Choroid plexus epithelial cell (primary cell): ENCODE measurements at regions not wholly inside any gene's neighbourhood (a gene's known extent, or its start where the extent isn't known, plus 50 kb on each side); places are given as distances from the start of the nearest gene placed in this dataset.
A peak's percentile ranks its signal among the peaks of the same experiment; 100 is the strongest.

ENCODE experiments used
- DNase-seq: peaks from one replicate; pipeline ENCODE4 v3.0.0-alpha.2; 2010; ENCODE audit warnings: low read depth
- H3K4me3 ChIP-seq: 2 replicates; pipeline ENCODE4 v1.5.1; 2011; ENCODE audit warnings: low read depth, mild to moderate bottlenecking, control low read depth, low read length, moderate library complexity
- TF ChIP-seq, protein P1 (sequence below): conservative IDR thresholded peaks from 2 replicates; pipeline ENCODE4 v1.5.1; 2011; ENCODE audit warnings: low read depth, mild to moderate bottlenecking, control low read depth, inconsistent platforms, low read length, moderate library complexity

DNA sequence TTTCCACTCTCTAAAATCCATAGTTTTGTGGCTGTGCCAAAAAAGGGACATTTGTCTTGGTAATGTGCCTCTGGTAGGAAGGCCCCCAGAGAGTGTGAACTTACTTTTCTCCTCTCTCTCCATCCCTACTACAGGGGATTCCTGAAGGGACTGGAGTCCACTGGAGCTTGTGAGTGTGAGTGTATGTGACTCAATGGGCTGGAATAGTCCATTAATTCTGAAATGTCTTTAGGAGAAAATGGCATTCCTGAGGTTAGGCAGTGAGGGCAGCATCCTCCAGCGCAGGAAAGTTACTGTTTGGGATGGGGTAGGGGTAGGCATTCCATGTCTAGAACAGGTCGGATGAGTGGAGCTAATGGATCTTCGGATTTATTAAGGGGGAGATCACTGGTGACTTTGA, 59.8 kb upstream of the CACNA2D3 start:
- no peak for DNase-seq
- TF ChIP-seq, protein P1, sequence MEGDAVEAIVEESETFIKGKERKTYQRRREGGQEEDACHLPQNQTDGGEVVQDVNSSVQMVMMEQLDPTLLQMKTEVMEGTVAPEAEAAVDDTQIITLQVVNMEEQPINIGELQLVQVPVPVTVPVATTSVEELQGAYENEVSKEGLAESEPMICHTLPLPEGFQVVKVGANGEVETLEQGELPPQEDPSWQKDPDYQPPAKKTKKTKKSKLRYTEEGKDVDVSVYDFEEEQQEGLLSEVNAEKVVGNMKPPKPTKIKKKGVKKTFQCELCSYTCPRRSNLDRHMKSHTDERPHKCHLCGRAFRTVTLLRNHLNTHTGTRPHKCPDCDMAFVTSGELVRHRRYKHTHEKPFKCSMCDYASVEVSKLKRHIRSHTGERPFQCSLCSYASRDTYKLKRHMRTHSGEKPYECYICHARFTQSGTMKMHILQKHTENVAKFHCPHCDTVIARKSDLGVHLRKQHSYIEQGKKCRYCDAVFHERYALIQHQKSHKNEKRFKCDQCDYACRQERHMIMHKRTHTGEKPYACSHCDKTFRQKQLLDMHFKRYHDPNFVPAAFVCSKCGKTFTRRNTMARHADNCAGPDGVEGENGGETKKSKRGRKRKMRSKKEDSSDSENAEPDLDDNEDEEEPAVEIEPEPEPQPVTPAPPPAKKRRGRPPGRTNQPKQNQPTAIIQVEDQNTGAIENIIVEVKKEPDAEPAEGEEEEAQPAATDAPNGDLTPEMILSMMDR, result no peak
- no peak overlapping the region for H3K4me3 ChIP-seq

DNA sequence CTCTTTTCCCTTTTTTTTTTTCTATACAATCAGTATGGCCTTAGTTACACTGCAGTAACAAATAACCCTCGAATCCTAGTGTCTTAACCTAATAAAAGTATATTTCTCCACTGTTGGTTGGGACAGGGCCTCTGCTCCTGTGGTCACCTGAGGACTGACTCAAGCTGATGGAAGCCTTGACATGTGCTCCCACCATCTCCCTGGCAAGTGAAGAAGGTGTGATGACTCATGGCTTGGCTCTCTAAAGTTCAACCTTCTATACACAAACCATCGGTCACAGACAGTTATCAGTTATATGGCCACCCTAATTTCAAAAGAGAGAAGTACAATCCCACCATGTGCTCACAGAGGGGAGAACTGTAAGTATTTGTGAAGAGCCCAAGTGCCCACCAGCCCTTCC, 65.8 kb upstream of the CACNA2D3 start:
- peak; percentile 1 for DNase-seq
- TF ChIP-seq, protein P1, result no peak

DNA sequence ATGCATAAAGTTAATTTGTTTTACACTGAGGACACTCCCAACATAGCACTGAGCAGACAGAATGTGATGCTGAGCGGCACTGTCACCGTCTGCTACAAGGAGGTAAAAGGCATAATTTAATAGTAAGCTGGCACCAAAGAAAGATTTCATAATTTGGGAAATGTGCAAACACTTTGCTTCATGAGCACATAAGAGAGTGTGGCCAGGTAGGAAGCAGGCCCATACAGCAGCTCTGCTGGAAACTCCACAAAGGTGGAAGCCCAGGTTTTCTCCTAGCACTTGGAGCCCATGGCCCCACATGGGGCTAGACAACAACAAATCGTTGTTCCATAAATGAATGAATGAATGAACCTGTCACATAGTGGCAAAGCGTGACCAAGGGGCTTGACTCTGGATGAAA, 68.5 kb upstream of the CACNA2D3 start:
- DNase-seq, result no peak
- no peak overlapping the region for H3K4me3 ChIP-seq
- TF ChIP-seq, protein P1, result no peak

More for the DNA sequence above, 65.8 kb upstream of the CACNA2D3 start:
- H3K4me3 ChIP-seq, result no peak overlapping the region

DNA sequence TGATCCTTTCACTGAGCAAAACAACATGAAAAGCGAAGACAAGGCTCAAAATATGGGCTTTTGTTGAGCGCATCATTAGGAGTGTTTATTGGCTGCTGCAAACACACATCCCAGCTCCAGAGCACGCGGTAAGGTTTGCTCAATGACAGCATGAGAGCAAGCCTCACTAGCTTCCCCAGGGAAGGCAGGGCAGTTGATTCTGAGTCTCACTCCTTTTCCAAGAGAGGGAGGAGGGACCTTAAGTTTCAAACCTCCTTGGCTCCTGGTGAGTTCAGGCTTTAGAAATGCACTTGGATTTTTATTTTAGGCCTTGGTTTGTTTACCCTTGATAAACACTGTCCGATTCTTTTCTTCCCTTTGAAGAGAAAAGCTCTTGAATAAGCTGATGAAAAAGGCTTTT, 69.1 kb upstream of the CACNA2D3 start:
- TF ChIP-seq, protein P1, result no peak
- no peak overlapping the region for H3K4me3 ChIP-seq
- no peak for DNase-seq

DNA sequence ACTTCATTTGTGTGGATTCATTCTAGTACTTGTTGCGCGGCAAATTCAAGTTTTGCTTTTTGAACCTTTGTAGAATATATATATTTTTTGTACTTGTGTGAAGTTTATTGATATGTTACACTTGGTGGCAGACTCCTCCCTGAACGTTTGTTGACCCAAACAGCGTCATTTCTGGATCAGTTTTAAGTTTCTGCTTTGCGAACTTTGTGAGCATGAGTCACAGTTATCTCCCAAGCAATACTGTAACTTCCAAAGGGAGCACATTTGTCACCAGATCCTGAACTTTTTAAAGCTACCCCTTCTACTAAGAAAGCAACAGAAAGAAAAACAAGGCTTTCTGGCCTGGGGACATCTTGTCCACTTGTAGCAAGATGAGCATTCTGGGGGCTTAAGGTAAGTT, 74.8 kb upstream of the CACNA2D3 start:
- TF ChIP-seq, protein P1, result no peak
- no peak for DNase-seq

DNA sequence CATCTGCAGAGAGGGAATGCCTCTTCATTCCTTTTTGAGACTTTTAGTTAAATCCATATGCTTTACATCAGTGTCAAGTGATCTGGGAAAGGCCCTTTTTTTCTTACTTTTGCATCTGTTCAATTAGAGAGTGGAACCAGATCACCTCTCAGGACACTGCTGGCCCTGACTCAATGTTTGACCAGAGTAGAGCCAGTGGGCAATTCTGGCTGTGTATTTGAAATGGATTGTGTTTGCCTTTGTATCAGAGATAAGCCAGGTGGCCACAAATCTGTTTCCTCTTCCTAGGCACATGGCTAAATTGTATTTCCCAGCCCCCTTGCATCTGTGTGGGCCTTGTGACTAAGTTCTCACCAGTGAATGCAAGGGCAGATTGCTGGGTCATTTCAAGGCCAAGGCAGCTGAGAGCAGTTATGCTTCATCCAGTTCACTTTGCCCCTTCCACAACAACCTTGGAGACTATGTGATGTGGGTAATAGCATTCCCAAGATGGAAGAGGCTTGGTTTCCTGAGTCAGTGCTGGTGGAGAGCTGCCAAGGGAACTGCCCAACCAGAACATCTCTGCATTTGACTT, 75.6 kb upstream of the CACNA2D3 start:
- no peak overlapping the region for H3K4me3 ChIP-seq
- DNase-seq, result peak; percentile 10
- TF ChIP-seq, protein P1, result no peak

More for the DNA sequence above, 74.8 kb upstream of the CACNA2D3 start:
- no peak overlapping the region for H3K4me3 ChIP-seq

DNA sequence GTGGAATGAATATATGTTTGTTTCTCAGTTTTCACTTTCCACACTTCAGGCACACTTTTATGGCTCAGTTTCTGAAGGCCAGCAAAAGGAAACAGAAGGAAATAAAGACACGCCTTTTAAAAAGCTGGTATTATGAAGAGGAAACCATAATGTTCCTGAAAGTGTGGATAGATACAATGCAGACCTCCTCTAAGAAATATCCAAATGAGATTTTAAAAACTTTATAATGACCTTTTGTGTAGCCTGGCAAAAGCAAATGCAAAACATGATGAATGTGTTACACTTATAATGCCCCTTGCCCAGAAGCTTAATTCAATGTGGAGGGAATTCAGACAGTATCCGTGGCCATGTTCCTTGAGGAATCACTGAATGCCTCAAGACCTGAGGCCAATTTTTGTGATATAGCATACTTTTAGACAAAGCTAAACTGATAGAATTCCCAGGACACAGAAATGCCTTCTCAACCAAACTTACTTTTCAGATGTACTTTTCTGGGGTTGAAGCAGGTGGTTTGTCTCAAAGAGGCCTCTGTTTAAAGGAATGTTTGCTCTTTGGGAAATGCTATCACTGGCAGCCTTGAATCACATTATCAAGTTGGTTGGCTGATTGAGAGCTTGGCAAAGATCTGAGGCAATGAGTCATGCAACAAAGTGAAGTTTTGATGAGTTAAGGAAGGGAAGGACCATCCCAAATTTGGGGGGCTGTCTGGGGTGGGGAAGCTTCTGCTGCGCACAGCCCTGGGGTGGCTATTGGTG, 77.1 kb upstream of the CACNA2D3 start:
- no peak for DNase-seq
- TF ChIP-seq, protein P1, result no peak
- H3K4me3 ChIP-seq, result no peak overlapping the region
